ENCODE measurements at regions not wholly inside any gene's neighbourhood (a gene's known extent, or its start where the extent isn't known, plus 50 kb on each side); places are given as distances from the start of the nearest gene placed in this dataset.
A peak's percentile ranks its signal among the peaks of the same experiment; 100 is the strongest.

DNA sequence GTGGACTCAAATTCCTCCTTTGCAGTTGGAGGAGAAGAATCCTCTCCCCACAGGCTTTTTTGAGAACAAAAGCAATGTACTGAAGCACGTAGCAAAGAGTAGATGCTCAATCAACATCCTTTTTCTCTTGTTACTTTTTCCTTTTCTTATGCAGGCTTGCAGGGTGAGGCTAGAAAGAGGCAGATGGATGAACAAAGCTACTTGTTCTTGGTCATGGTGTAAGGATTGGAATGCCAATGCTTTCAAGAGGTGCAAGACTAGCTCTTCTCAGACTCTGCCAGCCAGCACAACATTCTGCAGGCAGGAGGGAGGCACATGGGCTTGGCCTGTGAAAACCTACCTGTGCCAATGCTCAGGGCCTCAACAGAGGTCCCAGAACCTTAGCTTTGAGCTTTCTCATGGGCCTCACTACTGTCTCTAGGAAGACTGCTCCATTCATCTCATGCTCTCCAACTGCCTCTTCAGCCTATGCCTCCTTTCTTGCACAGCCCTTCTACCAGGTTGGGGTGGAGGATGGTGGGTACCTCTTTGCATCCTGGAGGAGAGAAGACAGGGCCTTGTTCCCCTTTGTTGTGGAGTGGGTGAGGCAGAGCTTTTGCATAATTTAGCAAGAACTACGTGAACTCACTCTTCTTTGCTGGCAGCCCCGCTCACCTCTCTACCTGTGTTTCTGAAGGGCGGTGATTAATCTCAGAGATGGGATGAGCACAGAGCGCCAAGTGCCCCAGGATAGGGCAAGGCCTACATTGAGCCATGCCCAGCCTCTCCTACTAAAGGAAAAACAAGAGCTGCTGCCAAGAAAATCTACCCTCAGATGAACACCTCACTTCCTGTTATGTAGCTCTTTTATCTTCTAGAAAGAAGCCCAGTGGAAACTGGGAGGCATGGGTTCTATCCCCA, 1119.7 kb downstream of the VRK1 start:
- no peak for DNase-seq

DNA sequence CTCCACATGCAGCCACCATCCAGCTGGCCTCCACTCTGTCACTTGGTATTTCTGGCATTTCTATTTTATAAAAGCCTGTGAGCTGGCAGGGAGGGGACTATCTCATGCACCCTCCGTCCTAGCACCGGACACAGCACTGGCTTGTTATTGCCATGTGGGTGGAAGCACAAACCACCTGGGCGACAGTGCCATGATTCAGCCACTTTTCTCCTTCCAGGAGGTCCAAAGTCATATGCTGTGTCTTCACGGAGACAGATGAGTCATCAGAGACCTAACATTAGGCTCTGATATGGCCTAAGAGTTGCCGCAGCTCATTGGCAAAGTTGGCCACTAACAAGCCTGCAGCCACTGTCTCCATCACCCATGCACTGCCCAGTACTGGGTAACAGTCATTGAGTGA, 1123.0 kb downstream of the VRK1 start:
- no peak for DNase-seq

DNA sequence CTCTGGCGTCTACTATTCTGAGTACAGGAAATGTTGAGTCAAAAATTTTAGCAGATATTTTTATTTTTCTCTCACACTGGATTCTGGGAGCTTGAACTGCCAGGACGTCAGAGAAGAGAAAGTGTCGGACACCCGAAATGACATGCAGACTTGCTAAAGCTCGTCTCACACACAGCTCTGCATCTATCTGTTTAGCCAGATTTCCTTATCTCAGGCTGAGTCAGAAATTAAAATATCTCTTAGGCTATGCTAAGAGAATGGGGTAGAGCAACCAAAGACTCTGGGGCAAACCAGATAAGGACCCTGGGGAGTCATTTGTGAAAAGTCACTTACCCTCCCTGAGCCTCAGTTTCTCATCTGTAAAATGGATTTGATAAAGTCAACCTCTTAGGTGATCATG, 1124.1 kb downstream of the VRK1 start:
- DNase-seq, result no peak

DNA sequence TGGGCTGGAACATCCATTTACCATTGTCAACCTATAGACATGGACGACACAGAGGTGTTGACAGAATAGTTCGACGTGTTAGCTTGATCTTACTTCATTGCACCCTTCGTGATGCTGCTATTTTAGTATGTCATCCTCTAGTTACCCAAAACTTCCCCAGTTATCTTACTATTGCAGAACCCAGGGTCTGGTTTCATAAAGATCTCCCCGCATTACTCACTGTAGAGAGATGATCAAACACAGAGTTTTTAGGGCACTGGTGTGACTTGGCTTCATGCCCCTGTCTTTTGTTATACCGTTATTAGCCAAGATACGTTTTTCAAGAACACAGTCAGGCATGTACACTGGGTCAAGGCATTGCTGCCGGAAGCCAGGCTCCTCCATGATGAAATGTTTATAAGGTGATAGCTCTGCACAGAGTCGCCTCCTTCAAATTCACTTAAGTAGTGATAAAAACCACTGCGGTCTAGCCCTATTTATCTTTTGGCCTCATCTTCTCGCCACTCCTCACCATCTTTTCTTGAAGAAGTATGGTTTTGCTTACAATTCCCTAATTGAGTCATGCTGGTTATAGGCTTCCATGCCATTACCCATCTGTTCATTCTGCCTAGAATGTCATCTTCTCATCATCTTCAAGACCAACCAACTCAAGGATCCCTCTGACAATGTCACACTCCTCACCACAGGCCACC, 1127.9 kb downstream of the VRK1 start:
- no peak for DNase-seq

DNA sequence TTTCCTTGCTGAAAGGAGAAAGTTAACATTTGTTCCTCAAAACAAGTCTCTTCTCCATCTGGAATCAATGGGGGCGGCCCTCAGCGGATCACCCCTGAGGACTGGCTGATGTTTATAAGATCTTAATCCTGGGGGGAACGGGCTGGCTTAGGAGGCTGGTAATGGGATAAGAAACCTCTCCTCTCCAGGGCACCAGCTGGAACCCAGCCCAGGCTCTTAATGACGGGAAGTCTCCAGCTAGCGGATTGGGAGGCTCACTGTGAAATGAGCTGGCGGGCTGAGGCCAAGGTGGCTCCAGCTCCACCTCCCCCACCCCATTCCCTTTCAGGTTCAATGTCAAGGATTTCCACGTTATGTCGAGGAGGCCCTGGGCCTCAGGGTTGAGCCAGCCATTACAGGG, 1133.0 kb downstream of the VRK1 start:
- no peak for DNase-seq

DNA sequence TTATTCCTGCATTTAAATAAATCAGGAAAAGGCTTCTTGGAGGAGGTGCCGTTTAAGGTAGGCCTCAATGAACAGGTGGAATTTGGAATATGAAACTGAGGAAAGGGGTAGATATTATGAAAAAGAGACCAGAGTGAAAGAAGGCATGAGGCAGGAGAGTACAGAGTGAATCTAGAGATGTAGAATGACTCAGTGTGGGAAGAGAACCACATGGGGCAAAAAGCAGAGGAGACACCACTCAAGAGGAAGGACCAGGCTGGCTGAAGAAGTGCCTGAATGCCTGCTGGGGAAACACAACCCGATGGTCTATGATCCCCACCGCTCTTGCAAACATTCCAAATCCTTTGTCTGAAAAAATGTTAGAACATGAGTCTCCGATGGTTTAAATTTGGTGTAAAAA, 1134.1 kb downstream of the VRK1 start:
- no peak for DNase-seq

DNA sequence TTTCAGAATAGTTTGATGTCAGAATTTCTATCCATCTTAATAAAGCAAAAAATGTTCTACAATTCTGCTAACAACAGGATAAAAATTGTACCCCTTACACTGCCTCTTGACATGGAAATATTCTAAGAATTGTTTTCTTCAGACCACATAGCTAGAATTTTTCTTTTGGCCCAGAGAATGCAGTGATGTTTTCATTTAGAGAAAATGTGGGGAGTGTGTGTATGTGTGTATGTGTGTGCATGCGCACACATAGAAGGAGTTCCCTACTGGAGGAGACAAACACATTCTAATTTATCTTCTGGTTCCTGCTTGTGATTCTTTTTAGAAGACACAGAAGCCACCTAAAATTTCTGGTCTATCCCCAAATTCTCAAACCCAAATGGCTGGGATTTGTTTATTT, 1145.7 kb downstream of the VRK1 start:
- no peak for DNase-seq

DNA sequence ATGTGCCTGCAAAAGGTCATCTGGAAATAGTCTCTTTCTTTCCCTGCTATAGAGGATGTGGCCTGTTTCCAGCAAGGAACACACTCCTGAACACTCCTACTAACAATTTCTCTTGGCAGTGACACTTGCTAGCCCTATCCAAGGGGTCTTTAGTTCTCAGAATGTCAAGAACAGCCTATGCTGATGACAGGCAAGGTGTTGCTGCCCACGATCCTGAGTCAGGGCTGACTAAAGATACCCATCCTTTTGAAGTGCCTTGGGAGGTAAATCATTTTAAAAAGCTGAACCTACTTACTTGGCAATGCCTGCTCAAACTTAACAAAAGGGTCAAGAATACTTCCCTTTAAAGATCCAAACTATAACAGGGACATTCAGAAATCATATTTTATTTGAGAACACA, 1146.4 kb downstream of the VRK1 start:
- DNase-seq, result no peak

DNA sequence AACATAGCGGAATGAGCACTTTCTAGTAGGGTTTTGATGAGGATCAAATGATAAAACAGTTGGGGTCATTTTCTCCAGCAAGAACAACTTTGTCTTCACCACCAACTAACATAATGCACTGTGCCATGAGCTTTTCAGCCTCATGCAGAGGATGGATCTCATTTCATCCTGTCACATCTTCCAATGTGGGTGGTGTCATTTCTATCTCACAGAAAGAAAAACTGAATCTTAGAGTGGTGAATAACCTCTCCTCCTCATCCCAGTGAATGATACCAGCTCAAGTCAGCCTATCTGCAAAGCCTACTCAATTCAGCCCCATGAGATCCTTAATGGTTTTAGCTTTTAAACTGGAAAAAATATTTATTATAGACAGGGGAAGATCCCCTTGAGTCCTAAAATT, 1147.2 kb downstream of the VRK1 start:
- no peak for DNase-seq

DNA sequence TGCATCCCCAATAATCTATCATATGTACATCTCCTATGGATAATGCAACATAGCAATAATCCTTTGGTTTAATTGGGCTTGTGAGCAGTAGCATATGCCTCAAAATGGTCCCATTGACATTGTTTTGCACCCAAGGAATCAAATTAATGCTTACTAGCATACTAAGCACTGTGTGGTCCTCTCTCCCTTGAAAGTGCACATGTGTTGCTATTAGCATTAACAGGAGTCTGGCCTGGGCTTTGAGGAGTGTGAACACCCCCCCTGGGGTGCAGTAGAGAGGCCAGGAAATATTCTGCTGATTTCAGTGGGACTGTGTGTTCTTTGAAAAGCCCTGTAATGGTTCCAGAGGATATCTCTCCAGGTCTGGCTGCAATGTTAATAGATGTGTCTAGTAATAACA, 1148.4 kb downstream of the VRK1 start:
- DNase-seq, result no peak

DNA sequence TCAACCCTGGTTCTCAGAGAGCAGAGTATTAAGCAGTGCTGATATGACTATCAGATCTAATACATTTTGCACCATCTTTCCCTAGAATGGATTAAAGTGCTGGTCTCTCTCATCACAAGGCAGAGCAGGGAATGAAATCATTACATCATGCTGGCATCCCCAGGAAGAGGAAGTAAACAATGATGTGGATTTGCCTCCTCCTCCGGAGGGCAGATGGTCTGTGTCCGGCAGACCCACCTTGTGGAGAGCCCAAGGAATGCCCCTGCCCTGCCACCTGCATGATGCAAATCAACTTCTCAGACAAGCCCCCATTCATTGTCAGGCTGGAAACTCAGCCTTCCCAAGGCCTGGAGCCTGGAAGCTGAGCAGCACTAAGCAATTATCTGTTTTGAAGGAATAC, 1149.1 kb downstream of the VRK1 start:
- DNase-seq, result no peak

DNA sequence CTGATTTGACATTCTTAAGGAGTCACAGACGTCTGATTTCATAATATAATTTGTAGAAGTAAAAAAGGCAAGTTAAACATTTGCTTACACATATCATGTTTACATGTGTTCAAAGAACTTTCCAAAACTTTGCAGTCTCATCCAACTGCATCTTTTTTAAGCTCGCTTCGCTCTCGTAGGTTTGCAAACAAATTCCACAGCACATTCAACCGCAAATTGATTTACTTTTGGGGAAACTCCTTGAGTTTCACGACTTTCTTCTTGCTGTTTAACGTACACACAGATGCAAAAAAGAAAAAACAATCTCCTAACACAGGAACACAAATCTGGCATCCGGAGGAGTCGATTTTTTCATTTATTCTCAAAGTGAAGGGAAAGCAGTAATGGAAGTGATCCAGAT, 1149.5 kb downstream of the VRK1 start:
- no peak for DNase-seq

DNA sequence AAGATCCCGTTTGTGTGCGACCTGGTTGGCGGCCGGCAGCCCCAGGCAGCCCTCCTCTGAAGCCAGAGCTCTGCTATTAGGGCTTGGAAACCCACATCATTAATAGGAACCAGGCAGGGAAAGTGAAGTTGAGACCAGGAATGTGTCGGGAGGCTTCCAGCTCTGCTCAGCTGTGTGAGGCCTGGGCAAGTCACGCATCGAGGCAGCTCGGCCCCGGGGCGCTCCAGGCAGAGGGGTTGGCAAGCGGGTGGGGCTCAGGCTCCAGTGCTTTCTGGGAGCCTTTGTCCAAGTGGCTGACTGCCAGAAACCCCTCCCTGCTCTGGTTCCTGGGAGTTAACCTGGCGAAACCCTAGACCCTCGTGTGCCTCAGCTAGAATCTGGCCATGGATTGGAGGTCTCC, 1151.7 kb downstream of the VRK1 start:
- DNase-seq, result no peak

DNA sequence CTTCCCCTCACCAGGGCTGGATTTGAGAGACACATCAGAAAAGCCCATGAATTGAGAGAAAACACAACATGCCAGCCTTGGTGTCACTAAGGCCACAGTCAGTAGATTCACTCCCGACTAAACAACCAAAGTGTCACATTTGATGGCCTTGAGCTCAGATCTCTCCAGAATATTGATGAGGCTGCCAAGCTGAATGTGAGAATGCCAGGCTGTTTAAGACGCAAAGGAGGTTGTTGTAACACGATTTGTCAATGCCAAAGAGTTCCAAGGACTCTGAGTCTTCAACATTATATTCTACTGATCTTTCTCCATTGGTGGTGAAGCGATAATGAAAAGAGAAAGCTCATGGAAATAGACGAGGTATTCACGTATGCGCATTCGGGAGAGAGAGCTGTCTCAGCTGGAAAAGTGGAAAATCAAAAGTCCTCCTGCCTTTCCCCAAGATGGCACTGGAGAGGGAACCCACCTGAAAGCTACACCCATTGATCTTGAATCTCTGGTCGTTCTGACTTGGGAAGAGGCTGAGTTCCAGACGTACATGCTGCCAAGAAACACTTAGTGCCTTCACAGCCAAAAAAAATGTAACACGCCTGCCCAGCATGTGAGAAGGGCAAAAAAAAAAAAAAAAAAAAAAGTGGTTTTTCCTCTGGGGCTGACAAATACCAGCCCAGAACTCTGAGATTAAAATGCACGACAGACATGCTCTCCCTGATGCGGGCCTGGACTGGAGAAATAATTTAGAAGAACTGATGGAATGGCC, 1159.6 kb downstream of the VRK1 start:
- no peak for DNase-seq

DNA sequence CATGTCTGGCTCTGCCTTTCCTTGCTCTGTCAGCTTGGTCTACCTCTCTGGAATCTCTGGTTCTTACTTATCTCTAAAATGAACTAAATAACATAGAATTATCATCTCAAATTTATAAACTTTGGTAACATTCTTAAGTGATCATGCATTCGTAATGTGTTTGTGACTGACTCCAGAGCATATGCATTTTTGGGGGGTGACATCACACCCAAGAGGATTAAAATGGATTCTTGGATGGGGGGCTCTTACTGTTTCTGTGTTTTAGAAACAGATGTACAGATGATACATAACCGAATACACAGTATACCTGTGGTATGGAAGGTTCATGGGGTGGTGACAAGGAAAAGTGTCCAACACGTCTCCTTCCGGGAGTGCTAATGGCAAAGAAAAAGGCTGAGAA, 1162.1 kb downstream of the VRK1 start:
- DNase-seq, result no peak

DNA sequence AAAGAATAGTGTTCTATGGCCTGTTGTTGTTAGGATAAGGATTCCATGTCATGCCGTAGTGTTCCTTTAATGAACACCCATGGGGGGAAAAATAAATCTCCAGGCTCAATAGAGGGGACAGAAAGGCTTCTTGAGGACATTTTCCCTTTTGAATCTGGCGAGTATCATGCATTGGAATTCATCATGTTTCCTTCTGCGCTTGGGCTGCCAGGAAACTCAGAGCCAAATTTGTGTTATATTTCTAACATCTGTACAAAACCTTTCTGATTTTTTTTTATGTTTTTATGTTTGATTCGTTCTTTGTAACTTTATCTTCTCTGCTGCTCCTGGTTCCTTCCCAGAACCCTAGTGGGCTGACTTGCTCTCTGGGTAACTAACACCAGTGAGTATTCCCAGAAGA, 1163.3 kb downstream of the VRK1 start:
- DNase-seq, result no peak

DNA sequence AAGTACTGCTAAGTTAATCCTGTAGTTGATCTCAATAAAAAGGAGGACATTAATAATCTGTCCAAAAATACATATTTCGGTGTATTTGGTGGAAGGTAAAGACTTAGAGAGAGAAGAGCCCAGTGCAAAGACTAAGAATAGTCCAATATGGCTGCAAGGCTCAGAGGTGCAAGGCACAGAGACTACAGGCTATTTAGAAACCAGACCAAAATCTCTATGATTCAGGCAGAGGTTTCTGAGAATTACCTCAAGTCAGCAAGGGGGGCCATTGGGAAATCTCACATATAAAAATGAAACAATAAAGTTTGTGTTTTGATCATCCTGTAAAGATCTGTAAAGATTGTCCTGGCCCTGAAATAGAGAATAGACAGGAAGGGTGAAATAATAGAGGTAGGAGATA, 1173.0 kb downstream of the VRK1 start:
- DNase-seq, result no peak

DNA sequence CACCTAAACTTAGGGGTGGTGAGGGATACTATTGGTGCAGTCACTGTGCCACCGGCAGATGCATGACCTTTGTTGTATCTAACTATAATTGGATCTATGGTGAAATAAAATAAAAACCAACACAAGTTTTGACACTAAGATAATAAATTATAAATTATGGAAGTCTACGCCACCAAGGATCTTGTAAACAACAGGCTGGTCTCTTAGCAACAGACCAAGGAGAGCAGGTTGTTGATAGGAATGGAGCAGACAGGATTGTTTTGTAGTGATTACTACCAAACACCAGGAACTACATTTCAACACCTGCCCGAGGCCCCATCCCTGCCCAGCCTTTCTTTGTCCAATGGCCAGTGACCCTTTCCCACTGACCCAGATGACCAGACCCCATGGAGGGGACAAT, 1178.0 kb downstream of the VRK1 start:
- no peak for DNase-seq

DNA sequence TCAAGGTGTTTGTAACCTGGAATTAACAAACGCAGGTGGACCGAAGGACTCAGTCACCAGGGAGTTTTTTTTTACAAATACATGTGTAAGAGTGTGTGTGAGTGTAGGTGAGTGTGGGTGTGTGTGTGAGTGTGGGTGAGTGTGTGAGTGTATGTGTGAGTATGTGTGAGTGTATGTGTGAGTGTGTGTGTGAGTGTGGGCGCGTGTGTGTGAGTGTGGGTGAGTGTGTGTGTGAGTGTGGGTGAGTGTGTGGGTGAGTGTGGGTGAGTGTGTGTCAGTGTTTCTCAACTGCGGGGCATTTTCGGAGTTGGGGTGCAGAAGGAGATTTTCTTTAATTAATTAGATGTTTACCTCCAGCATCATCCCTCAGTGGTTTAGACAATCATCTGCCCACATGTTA, 1178.8 kb downstream of the VRK1 start:
- no peak for DNase-seq

DNA sequence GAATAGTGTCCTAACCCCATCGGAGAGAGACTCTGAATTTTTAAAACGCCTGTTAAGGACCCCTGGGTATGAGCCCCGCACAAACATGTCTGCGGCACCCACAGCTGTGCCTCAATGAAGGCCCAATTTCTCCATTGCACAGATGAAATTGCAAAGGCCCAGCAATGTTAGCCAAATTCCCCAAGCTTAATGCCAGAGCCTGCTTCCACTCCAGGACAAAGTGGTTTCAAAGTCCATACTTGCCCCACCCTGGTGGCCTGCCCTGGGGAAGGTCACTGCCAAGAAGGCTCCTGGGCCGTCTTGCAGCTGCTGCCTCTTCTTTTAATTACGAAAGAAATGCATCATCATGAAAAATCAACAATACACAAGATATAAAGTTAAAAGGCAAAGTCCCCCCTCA, 1179.7 kb downstream of the VRK1 start:
- DNase-seq, result no peak

DNA sequence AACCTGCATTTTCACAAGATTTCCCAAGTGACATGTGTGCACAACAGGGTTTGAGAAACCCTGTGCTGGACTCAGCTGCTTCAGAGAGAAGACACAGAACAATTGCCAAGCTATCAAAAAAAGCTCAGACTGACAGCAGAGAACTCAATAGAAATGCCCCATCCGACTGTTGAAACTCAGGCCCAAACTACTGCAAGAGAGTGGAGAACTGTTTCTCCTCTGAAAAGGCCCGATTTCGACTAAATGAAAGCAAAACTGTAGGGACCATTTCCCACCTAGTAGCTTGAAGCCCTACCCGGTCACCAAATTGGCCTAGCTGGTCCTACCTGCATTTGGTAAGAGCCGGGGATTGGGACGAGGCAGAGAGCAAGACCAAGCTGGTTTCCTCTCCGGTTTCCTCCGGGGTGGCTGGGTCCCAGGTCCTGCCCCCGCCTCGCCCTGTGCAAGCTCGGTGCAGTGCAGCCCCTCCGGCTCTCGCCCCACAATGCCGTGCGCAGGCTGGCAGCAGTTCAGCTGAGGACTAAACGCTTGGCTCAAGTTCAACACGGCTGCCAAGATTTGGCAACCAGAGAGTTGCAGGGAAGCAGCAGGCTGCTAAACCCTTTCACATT, 1180.6 kb downstream of the VRK1 start:
- DNase-seq, result peak; percentile 96

DNA sequence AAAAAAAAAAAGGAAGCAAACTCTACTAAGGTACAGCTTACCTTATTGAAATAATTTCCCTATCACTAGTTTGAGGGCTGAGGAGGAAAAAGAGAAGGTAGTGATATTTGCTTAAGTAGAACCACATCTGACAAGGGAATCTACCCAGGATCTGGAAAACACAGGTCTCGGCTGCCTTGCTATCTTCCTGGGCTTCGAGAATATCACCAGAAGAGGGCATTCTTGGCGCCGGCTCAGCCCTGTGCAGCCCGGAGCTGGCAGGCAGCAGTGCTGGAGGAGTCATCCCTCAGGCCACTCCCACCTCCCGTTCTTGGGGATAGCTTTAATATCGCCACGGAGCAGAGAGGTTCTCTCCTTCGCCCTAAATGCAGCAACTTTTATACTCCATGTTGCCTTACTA, 1181.2 kb downstream of the VRK1 start:
- DNase-seq, result peak; percentile 86

DNA sequence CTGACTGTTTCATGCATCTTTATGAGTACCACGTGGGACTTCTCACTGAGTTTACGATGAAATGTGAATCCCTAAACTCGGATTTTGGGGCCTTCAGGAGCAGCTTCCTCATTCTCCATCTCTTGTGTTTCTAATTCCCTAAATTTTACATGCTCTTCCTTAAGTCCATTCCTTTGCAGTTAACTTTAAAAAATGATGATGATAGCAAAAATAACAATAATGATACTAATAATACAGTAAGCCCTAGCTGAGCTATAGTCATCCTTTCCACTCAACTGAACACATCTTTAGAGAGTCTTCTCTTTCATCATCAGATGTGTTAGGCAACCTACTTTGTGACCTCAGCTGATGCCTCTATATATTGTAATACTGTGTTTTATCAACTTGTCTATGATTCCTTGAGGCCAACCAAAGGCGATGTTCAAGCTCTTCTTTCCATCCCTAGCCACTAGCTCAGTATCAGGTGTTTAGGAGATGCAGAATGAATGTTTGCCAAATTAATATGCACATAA, 1196.4 kb downstream of the VRK1 start:
- DNase-seq, result no peak

All from NCI-H2107 (cell line).